CD4-positive, alpha-beta memory T cell (primary cell): ENCODE measurements at regions not wholly inside any gene's neighbourhood (a gene's known extent, or its start where the extent isn't known, plus 50 kb on each side); places are given as distances from the start of the nearest gene placed in this dataset.
"Not testable (repeated sequence)": the region's sequence is repeated elsewhere in the genome, so short reads cannot be mapped to it uniquely, and the experiment has no call there.

Source experiments
- CTCF ChIA-PET: fragments of 350-600 bp; sonication (Branson Sonifier 250); formaldehyde crosslinking; loops from one replicate; lab custom pipeline; 2021; ENCODE audit warnings: inconsistent platforms; ENCODE audit not compliant: partially characterized antibody; lab: Charles Lee
- POLR2A ChIA-PET: fragments of 350-600 bp; sonication (Branson Sonifier 250); formaldehyde crosslinking; loops from one replicate; lab custom pipeline; 2021; ENCODE audit not compliant: partially characterized antibody; lab: Charles Lee
- DNase-seq, 5 donors: peaks; one replicate each; pipeline versions ENCODE4 v3.0.0 to v3.0.0-alpha.2; 2020 to 2022; ENCODE audit warnings: mixed read lengths in 1 of 5
- H3K27ac ChIP-seq: one replicate; pipeline ENCODE4 v1.7.0; 2013; ENCODE audit warnings: low read depth, low read length
- H3K27me3 ChIP-seq: 2 replicates; pipeline ENCODE4 v1.7.0; 2013; ENCODE audit warnings: mild to moderate bottlenecking, low read length, moderate library complexity; ENCODE audit not compliant: insufficient read depth
- H3K36me3 ChIP-seq: 2 replicates; pipeline ENCODE4 v1.7.0; 2013; ENCODE audit warnings: mild to moderate bottlenecking, low read length, moderate library complexity; ENCODE audit not compliant: insufficient read depth
- H3K4me1 ChIP-seq: 2 replicates; pipeline ENCODE4 v1.7.0; 2013; ENCODE audit warnings: mild to moderate bottlenecking, low read length, moderate library complexity; ENCODE audit not compliant: insufficient read depth
- H3K4me3 ChIP-seq, 2 donors: one replicate each; pipeline ENCODE4 v1.7.0; 2013; ENCODE audit warnings: low read length in 2 of 2, mild to moderate bottlenecking in 1 of 2
- H3K9me3 ChIP-seq, 2 donors: one replicate each; pipeline ENCODE4 v1.7.0; 2013; ENCODE audit warnings: low read length in 2 of 2, control low read depth in 1 of 2; ENCODE audit not compliant: control insufficient read depth in 1 of 2
- H3K27ac Mint-ChIP-seq, 7 donors: one replicate each; pipeline ENCODE4 v1.8.0; 2020 to 2021; ENCODE audit warnings: mixed read lengths in 7 of 7, mild to moderate bottlenecking in 6 of 7, inconsistent platforms in 3 of 7, moderate library complexity in 3 of 7
- H3K27me3 Mint-ChIP-seq, 2 donors: one replicate each; pipeline ENCODE4 v1.8.0; 2020 to 2021; ENCODE audit warnings: mixed read lengths in 2 of 2
- H3K36me3 Mint-ChIP-seq, 2 donors: one replicate each; pipeline ENCODE4 v1.8.0; 2020 to 2021; ENCODE audit warnings: mixed read lengths in 2 of 2, inconsistent platforms in 1 of 2, mild to moderate bottlenecking in 1 of 2
- H3K4me1 Mint-ChIP-seq, 4 donors: one replicate each; pipeline ENCODE4 v1.8.0; 2020 to 2021; ENCODE audit warnings: mixed read lengths in 4 of 4, mild to moderate bottlenecking in 1 of 4
- H3K4me3 Mint-ChIP-seq, 8 donors: one replicate each; pipeline ENCODE4 v1.8.0; 2020 to 2021; ENCODE audit warnings: mixed read lengths in 8 of 8, mild to moderate bottlenecking in 7 of 8, moderate library complexity in 6 of 8, inconsistent platforms in 3 of 8
- H3K9me3 Mint-ChIP-seq, 8 donors: one replicate each; pipeline ENCODE4 v1.8.0; 2020 to 2021; ENCODE audit warnings: mixed read lengths in 8 of 8, mild to moderate bottlenecking in 5 of 8, inconsistent platforms in 3 of 8, moderate library complexity in 1 of 8
- intact Hi-C: fragments of 100-400 bp; cut with micrococcal nuclease; formaldehyde crosslinking; loops from one replicate; pipeline ENCODE4 v1.15.1; 2023

DNA sequence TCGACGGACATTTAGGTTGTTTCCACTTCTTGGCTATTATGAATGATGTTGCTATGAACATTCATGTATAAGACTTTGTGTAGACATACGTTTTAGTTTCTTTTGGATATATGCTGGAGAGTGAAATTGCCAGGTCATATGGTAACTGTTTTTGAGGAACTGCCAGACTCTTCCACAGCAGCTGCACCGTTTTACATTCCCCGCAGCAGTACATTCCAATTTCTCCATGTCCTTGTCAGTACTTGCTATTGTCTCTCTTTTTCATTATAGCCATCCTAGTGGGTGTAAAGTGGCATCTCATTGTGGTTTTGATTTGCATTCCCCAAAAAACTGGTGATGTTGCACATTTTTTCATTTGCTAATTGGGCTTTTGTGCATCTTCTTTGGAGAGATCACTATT, 73.1 kb upstream of the GARIN1A start:
- H3K4me3 Mint-ChIP-seq, H3K4me3 ChIP-seq, H3K27me3 ChIP-seq, H3K4me1 ChIP-seq, H3K27ac ChIP-seq, H3K9me3 Mint-ChIP-seq, DNase-seq, H3K27me3 Mint-ChIP-seq, H3K36me3 ChIP-seq, H3K9me3 ChIP-seq, intact Hi-C loops, CTCF ChIA-PET, POLR2A ChIA-PET: not testable (repeated sequence)
- H3K27ac Mint-ChIP-seq: peak overlapping the region in 2 of 7 donors; percentile 18 to 57
- peaks cover 13 to 24% (median 19%) of the 10 kb centered on the region in 4 donors for H3K4me1 Mint-ChIP-seq
- peaks cover 35 to 55% of the 10 kb centered on the region in 2 donors for H3K36me3 Mint-ChIP-seq

DNA sequence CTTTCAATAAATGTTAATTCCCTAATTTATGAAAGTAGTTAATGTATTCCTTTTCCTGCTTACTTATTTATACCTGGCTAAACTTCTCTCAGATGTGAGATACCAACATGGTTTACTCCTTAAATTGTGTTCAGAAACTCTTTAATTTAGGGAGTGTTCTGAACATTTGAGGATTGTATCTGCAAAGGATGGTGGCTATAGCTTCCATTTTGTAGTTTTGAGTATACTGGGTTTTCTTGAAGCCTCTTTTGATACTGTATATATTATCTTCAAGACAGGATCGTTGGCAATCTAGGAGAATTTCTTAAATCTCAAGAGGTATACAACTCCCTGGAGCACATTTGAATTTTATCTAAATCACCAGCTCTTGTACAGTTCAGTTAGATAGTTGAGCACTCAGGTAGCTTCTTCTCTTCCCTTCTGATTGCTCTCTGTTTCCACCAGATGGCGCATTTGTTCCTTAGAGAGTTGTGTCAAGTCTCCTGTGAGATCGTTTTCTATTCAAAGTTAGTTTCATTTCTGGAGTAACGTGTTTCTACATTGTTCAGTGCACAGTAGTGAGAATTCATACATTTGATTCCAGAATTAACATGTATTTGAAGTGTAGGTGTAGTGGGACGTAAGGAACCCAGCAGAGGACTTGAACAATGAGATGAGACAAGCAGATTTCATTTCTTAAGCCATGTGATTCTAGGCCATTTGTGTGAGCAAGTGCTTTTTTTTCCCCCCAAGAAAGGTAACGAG, 63.2 kb upstream of the GARIN1A start:
- H3K36me3 ChIP-seq, H3K9me3 Mint-ChIP-seq, POLR2A ChIA-PET, H3K9me3 ChIP-seq, H3K27me3 Mint-ChIP-seq, H3K4me1 ChIP-seq, H3K4me3 ChIP-seq, H3K27me3 ChIP-seq: not testable (repeated sequence)
- peak; percentile 60 to 70 (median 63) for DNase-seq
- peak overlapping the region; percentile 43 for H3K27ac ChIP-seq
- intact Hi-C loops: loop anchor here (5.0 kb wide), 1 partner anchor 483 kb away; no protein-coding TSS in a partner anchor
- peaks cover 5 to 13% (median 9%) of the 10 kb centered on the region in 4 donors for H3K4me1 Mint-ChIP-seq
- CTCF ChIA-PET: interaction anchor here (0.6 to 1.0 kb wide), 4 partner anchors 57 to 895 kb away, joined by 3 to 6 read pairs (median 3); partner anchors contain the start of gene CALU
- H3K36me3 Mint-ChIP-seq: peaks cover 12 to 24% of the 10 kb centered on the region in 2 donors
- H3K4me3 Mint-ChIP-seq: peak overlapping the region; percentile 75 to 93 (median 86)
- H3K27ac Mint-ChIP-seq: peak overlapping the region; percentile 75 to 98 (median 95)

GRCh38 chr7:128613366-128613765, 58.7 kb upstream of the GARIN1A start:
- intact Hi-C loops, H3K27me3 ChIP-seq, H3K9me3 ChIP-seq, H3K27ac ChIP-seq, H3K36me3 ChIP-seq, CTCF ChIA-PET, H3K27me3 Mint-ChIP-seq, H3K4me3 ChIP-seq, H3K4me3 Mint-ChIP-seq, H3K4me1 ChIP-seq, POLR2A ChIA-PET, H3K9me3 Mint-ChIP-seq, DNase-seq: not testable (repeated sequence)
- peak overlapping the region in 1 of 7 donors; percentile 13 for H3K27ac Mint-ChIP-seq
- H3K4me1 Mint-ChIP-seq: peaks cover 5 to 15% (median 9%) of the 10 kb centered on the region in 4 donors
- peaks cover 23 to 42% of the 10 kb centered on the region in 2 donors for H3K36me3 Mint-ChIP-seq

DNA sequence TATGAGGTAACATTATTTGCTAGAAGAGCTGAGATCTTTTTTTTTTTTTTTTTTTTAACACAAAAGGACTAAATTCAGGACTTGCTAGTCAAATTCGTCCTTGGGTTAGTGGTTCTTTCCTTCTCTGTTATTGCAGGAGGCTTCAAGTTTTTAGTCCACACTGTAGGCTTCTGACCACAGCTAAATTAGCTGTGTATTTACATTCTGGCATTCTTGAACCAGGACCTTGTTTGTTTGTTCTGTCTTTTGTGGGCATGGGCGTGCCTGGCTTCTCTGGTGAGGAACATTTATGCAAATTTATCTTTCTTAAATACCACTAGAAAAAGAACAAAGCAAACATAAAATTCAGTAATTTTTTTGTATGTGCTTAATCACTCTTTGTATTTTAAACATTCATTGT, 57.3 kb upstream of the GARIN1A start:
- H3K27me3 Mint-ChIP-seq, H3K4me3 Mint-ChIP-seq, H3K36me3 ChIP-seq, H3K9me3 Mint-ChIP-seq, intact Hi-C loops, H3K27me3 ChIP-seq, H3K4me3 ChIP-seq, H3K4me1 ChIP-seq, H3K27ac ChIP-seq, POLR2A ChIA-PET, H3K9me3 ChIP-seq, DNase-seq: not testable (repeated sequence)
- H3K36me3 Mint-ChIP-seq: peaks cover 23 to 41% of the 10 kb centered on the region in 2 donors
- peaks cover 0 to 10% (median 2%) of the 10 kb centered on the region in 4 donors for H3K4me1 Mint-ChIP-seq
- CTCF ChIA-PET: interaction anchor here (0.9 kb wide), 1 partner anchor 268 kb away, joined by 3 read pairs; no protein-coding TSS in a partner anchor
- peak overlapping the region in 1 of 7 donors; percentile 58 for H3K27ac Mint-ChIP-seq

DNA sequence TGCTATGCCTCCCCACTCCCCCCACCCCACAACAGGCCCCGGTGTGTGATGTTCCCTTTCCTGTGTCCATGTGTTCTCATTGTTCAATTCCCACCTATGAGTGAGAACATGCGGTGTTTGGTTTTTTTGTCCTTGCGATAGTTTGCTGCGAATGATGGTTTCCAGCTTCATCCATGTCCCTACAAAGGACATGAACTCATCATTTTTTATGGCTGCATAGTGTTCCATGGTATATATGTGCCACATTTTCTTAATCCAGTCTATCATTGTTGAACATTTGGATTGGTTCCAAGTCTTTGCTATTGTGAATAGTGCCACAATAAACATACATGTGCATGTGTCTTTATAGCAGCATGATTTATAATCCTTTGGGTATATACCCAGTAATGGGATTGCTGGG, 55.3 kb upstream of the GARIN1A start:
- H3K4me3 Mint-ChIP-seq, H3K4me3 ChIP-seq, H3K27ac Mint-ChIP-seq, H3K36me3 ChIP-seq, H3K4me1 ChIP-seq, intact Hi-C loops, CTCF ChIA-PET, H3K27me3 ChIP-seq, H3K9me3 ChIP-seq, H3K27ac ChIP-seq, POLR2A ChIA-PET, H3K9me3 Mint-ChIP-seq, H3K27me3 Mint-ChIP-seq, DNase-seq: not testable (repeated sequence)
- Mint-ChIP-seq H3K36me3 (peaks cover 30 to 47% of the 10 kb centered on the region in 2 donors), H3K4me1 (peaks cover 0 to 10% (median 2%) of the 10 kb centered on the region in 4 donors)
